HG03103 (cell line): ENCODE measurements at regions not wholly inside any gene's neighbourhood (a gene's known extent, or its start where the extent isn't known, plus 50 kb on each side); places are given as distances from the start of the nearest gene placed in this dataset.

ENCODE experiments used
- ATAC-seq: cut with Tn5 transposase; IDR thresholded peaks from one replicate; pipeline ENCODE4 v1.9.1; 2021; ENCODE audit warnings: low read depth; ENCODE audit not compliant: unreplicated experiment

GRCh38 chr2:181332044-181332605 is 125.1 kb upstream of the ITGA4 start:
- no peak for ATAC-seq

- ATAC-seq, result peak; percentile 63
Observed at GRCh38 chr2:181334158-181334826, 122.9 kb upstream of the ITGA4 start.

- no peak for ATAC-seq
Observed at GRCh38 chr2:181340891-181341290, 116.3 kb upstream of the ITGA4 start.

- no peak for ATAC-seq
Observed at GRCh38 chr2:181341855-181342600, 115.2 kb upstream of the ITGA4 start.

GRCh38 chr2:181348107-181348837 is 108.9 kb upstream of the ITGA4 start:
- peak; percentile 69 for ATAC-seq

- ATAC-seq, result no peak
Observed at GRCh38 chr2:181352158-181352557, 105.0 kb upstream of the ITGA4 start.

GRCh38 chr2:181354626-181355025 is 102.6 kb upstream of the ITGA4 start:
- ATAC-seq, result no peak

GRCh38 chr2:181356526-181357130 is 100.6 kb upstream of the ITGA4 start:
- no peak for ATAC-seq

GRCh38 chr2:181357979-181358378 is 99.2 kb upstream of the ITGA4 start:
- ATAC-seq, result peak; percentile 50

GRCh38 chr2:181362561-181362960 is 94.6 kb upstream of the ITGA4 start:
- ATAC-seq, result no peak

GRCh38 chr2:181363164-181363563 is 94.0 kb upstream of the ITGA4 start:
- ATAC-seq, result no peak

- ATAC-seq, result no peak
Observed at GRCh38 chr2:181364492-181365170, 92.6 kb upstream of the ITGA4 start.

GRCh38 chr2:181366675-181367175 is 90.5 kb upstream of the ITGA4 start:
- ATAC-seq, result no peak

- no peak for ATAC-seq
Observed at GRCh38 chr2:181367411-181367810, 89.8 kb upstream of the ITGA4 start.

GRCh38 chr2:181367906-181368435 is 89.2 kb upstream of the ITGA4 start:
- no peak for ATAC-seq

- no peak for ATAC-seq
Observed at GRCh38 chr2:181370126-181370525, 87.1 kb upstream of the ITGA4 start.

- ATAC-seq, result no peak
Observed at GRCh38 chr2:181371195-181371594, 86.0 kb upstream of the ITGA4 start.

GRCh38 chr2:181371782-181372645 is 85.2 kb upstream of the ITGA4 start:
- no peak for ATAC-seq

GRCh38 chr2:181372646-181373040 is 84.5 kb upstream of the ITGA4 start:
- no peak for ATAC-seq
